ENCODE measurements at regions not wholly inside any gene's neighbourhood (a gene's known extent, or its start where the extent isn't known, plus 50 kb on each side); places are given as distances from the start of the nearest gene placed in this dataset.

DNA sequence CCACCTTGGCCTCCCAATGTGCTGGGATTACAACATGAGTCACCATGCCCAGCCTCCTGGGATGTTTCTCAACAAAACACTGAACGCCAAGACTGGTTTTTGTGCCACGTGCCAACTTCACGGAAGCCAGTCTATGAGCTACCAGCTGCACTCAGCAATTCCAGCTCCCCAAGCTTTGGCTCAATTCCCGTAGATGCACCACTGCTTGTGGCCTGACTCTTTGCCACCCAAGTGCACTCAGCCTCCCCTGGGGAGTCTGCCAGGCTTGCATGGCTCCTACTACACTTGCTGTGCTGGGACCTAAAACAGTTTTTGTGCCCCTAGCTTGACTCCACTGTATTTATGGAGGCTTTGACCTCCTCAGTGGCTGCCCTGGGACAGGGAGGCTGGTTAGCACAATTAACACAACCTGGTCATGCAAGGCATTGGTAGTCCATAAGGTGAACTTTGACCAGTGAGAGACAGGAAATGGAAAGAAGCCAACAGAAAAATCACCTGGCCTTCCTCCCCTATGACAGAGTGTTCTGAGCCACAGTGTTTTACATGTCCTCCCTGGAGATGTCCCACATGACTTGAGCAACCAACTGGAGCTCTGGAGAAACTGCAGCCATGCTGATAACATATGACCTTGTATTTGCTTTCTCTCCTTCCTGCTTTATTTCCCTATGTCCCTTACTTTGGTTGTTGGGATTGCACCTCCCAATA lies 1173.1 kb downstream of the UQCRFS1 start:
- no peak overlapping the region for H3K4me3 Mint-ChIP-seq

DNA sequence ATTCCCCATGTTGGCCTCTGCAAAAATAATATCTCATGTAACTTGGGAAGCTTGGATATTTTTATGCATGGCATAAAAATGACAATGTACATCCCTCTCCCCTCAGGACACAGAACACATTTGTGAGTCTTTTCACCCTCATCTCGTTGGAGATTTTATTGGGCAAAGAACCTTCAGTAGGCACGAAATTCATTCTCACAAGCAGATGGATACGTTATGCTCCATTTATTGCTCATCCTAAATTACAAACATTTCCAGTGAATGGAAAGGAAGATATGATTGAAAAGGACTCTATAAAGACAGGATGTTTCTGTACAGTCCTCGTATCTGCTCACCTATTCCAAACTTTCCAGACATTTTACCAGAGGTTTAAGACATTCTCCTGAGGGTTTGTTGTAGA lies 1175.8 kb downstream of the UQCRFS1 start:
- H3K36me3 Mint-ChIP-seq, result no peaks in the 10 kb centered on the region
- no peaks in the 10 kb centered on the region for H3K9me3 Mint-ChIP-seq (ENCODE audit: low read depth)
- H3K27ac Mint-ChIP-seq, result no peak overlapping the region
- H3K4me3 Mint-ChIP-seq, result no peak overlapping the region
- no peaks in the 10 kb centered on the region for H3K4me1 Mint-ChIP-seq (ENCODE audit: low read depth)
- H3K27me3 Mint-ChIP-seq, result no peaks in the 10 kb centered on the region

More for the DNA sequence above, 1173.1 kb downstream of the UQCRFS1 start:
- Mint-ChIP-seq H3K36me3 (no peaks in the 10 kb centered on the region), H3K27ac (no peak overlapping the region), H3K4me1 (ENCODE audit: low read depth) (no peaks in the 10 kb centered on the region), H3K9me3 (ENCODE audit: low read depth) (no peaks in the 10 kb centered on the region), H3K27me3 (no peaks in the 10 kb centered on the region)

DNA sequence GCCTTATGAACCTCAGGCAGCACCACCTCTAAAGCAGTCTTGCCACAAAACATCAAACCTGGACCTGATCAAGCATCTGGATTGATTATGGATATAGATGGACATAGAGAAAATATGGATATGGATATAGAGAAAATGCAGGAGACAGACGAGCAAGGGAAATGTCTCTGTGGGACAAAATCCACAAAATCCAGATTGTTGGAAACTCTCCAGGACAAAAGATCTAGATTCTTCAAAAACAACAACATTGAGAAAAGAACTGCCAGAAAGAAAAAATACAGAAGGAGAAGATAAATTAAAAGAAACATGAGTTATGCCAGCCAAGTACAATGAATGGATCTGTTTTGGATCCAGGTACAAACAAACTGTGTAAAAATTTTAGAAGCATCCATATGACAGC lies 1176.5 kb downstream of the UQCRFS1 start:
- Mint-ChIP-seq H3K27me3 (no peaks in the 10 kb centered on the region), H3K36me3 (no peaks in the 10 kb centered on the region), H3K9me3 (ENCODE audit: low read depth) (no peaks in the 10 kb centered on the region), H3K4me3 (no peak overlapping the region), H3K27ac (no peak overlapping the region), H3K4me1 (ENCODE audit: low read depth) (no peaks in the 10 kb centered on the region)

DNA sequence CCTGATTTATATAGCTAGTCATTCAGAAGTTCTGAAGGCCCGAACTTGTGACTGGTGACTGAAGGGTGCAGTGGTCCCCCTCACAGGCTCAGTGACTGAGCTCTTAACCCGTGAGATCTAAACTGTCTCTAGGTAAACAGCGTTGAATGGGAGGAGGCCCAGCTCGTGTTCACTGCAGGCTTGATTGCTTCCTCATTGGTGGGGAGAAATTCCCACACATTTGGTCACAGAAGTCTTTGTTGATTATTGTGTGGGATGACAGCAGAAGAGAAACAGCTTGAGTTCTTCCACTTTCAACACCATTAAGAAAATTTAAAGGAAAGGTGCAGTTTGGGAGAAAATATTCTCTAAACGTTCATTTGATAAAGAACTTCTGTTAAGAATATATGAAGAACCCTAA lies 1178.0 kb downstream of the UQCRFS1 start:
- H3K9me3 Mint-ChIP-seq (ENCODE audit: low read depth), result peaks cover 8% of the 10 kb centered on the region
- H3K27me3 Mint-ChIP-seq, result no peaks in the 10 kb centered on the region
- H3K4me3 Mint-ChIP-seq, result no peak overlapping the region
- no peaks in the 10 kb centered on the region for H3K36me3 Mint-ChIP-seq
- no peak overlapping the region for H3K27ac Mint-ChIP-seq
- H3K4me1 Mint-ChIP-seq (ENCODE audit: low read depth), result no peaks in the 10 kb centered on the region

DNA sequence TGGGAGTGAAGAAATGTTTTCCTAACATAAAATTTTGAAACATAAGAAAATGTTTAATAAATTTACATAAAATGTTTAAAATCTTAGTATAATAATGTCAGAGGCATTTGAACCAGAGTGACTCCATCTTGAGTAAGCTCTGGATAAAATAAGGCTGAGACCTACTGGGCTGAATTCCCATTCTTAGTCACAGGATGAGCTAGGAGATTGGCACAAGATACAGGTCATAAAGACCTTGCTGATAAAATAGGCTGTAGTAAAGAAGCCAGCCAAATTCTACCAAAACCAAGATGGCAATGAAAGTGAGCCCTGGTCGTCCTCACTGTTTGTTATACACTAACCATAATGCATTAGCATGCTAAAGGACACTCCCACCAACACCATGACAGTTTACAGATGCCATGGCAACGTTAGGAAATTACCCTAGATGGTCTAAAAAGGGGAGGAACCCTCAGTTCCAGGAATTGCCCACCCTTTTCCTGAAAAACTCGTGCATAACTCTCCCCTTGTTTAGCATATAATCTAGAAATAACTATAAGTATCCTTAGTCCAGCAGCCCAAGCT lies 1184.0 kb downstream of the UQCRFS1 start:
- Mint-ChIP-seq H3K4me1 (ENCODE audit: low read depth) (no peaks in the 10 kb centered on the region), H3K9me3 (ENCODE audit: low read depth) (peaks cover 11% of the 10 kb centered on the region), H3K4me3 (no peak overlapping the region), H3K27me3 (no peaks in the 10 kb centered on the region), H3K36me3 (no peaks in the 10 kb centered on the region), H3K27ac (no peak overlapping the region)

DNA sequence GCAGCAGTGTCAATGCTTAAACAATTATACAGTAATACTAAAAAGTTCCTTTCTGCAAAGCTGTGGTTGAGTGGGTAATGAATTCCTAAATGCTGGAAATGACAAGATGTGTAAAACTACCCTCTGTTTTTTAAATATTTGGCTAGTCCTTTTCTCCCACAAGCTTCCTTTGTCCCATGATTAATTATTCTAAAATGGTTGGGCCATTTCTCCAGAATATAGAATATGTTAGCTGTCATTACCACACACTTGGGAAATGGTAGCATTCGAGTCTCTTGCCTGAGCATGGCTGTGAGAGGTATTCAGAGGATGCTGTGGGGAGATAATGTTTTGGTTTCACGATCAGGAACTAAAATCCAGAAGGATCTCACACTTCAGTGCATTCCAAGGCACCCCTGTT lies 1185.8 kb downstream of the UQCRFS1 start:
- no peaks in the 10 kb centered on the region for H3K36me3 Mint-ChIP-seq
- no peaks in the 10 kb centered on the region for H3K4me1 Mint-ChIP-seq (ENCODE audit: low read depth)
- H3K4me3 Mint-ChIP-seq, result no peak overlapping the region
- H3K27me3 Mint-ChIP-seq, result no peaks in the 10 kb centered on the region
- H3K9me3 Mint-ChIP-seq (ENCODE audit: low read depth), result peaks cover 11% of the 10 kb centered on the region
- no peak overlapping the region for H3K27ac Mint-ChIP-seq

DNA sequence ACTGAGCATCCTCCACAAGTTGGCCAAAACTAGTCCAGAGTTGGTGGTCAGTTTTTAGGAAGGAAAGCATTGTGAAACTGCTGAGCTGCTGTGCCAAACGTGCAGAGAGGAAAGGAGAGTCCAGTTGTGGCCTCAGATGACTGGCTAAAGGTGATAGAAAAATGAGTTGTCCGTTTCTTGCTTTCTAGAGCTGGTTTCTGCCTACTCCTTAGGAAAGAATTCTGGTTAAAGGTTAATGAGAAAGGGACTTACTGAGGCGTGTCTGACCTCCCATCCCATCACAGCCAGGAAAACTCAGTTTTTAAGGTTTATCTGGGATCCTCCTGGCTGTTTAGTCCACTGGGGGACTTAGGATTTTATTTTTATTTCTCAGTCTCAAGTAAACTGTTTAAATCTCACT lies 1186.3 kb downstream of the UQCRFS1 start:
- Mint-ChIP-seq H3K9me3 (ENCODE audit: low read depth) (peaks cover 11% of the 10 kb centered on the region), H3K36me3 (no peaks in the 10 kb centered on the region), H3K4me3 (no peak overlapping the region), H3K4me1 (ENCODE audit: low read depth) (no peaks in the 10 kb centered on the region), H3K27me3 (no peaks in the 10 kb centered on the region), H3K27ac (no peak overlapping the region)

DNA sequence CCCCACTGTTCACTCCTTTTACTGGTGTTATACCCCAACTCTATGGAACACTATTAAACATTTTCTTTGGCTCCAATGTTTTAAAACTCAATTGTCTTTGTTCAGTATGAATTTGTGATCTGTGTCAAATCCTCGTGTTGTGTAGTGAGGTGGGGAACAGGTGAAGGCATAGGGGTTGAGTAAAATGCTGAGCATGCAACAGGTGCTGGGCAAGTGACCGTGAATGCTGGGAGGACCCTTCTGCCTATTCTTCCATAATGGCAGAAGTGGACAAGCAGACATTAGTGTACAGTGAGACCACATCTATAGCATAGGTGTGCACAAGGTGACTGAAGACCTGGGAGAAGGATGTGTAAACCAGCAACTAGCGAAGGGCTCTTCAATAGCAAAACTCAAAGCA lies 1188.0 kb downstream of the UQCRFS1 start:
- Mint-ChIP-seq H3K9me3 (ENCODE audit: low read depth) (peaks cover 3% of the 10 kb centered on the region), H3K27ac (no peak overlapping the region), H3K4me1 (ENCODE audit: low read depth) (no peaks in the 10 kb centered on the region), H3K4me3 (no peak overlapping the region), H3K27me3 (no peaks in the 10 kb centered on the region), H3K36me3 (no peaks in the 10 kb centered on the region)

DNA sequence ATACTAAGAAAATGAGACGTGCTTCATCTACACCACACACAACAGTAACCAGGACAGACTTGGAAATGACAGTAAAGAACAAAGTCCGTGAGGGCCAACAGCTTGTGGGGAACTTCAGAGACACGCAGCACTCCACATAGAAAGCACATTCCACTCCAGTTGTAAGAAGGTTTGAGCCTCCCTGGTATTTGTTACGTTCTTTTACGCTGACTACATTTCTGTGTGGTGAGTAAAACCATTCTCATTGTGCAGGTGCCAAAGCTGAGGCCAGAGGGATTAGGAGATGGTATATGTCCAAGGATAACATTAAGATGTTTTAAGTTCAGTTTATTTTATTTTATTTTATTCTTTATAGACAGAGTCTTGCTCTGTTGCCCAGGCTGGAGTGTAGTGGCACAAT lies 1189.9 kb downstream of the UQCRFS1 start:
- H3K4me3 Mint-ChIP-seq, result no peak overlapping the region
- H3K27me3 Mint-ChIP-seq, result no peaks in the 10 kb centered on the region
- H3K9me3 Mint-ChIP-seq (ENCODE audit: low read depth), result no peaks in the 10 kb centered on the region
- H3K36me3 Mint-ChIP-seq, result no peaks in the 10 kb centered on the region
- no peaks in the 10 kb centered on the region for H3K4me1 Mint-ChIP-seq (ENCODE audit: low read depth)
- no peak overlapping the region for H3K27ac Mint-ChIP-seq

DNA sequence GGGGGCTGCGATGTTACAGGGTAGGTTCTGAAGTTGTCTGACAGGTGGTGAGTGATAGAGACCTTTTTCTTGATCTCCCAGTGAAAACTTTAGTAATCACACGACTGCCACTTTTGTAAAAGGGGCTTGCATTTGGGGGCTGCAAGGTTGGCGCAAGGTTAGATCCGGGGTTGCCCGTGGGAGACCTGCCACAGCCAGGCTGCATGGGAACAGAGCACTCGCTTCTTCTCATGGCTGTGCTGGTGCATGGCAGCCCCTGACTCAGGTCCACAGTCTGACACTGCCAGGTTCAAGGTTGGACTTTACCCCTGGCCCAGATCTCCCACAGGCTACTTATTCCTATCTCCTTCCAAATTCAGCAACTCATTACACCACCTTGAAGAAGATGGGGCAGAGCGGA lies 1190.4 kb downstream of the UQCRFS1 start:
- Mint-ChIP-seq H3K4me3 (no peak overlapping the region), H3K4me1 (ENCODE audit: low read depth) (no peaks in the 10 kb centered on the region), H3K27ac (no peak overlapping the region), H3K36me3 (no peaks in the 10 kb centered on the region), H3K27me3 (no peaks in the 10 kb centered on the region), H3K9me3 (ENCODE audit: low read depth) (no peaks in the 10 kb centered on the region)

DNA sequence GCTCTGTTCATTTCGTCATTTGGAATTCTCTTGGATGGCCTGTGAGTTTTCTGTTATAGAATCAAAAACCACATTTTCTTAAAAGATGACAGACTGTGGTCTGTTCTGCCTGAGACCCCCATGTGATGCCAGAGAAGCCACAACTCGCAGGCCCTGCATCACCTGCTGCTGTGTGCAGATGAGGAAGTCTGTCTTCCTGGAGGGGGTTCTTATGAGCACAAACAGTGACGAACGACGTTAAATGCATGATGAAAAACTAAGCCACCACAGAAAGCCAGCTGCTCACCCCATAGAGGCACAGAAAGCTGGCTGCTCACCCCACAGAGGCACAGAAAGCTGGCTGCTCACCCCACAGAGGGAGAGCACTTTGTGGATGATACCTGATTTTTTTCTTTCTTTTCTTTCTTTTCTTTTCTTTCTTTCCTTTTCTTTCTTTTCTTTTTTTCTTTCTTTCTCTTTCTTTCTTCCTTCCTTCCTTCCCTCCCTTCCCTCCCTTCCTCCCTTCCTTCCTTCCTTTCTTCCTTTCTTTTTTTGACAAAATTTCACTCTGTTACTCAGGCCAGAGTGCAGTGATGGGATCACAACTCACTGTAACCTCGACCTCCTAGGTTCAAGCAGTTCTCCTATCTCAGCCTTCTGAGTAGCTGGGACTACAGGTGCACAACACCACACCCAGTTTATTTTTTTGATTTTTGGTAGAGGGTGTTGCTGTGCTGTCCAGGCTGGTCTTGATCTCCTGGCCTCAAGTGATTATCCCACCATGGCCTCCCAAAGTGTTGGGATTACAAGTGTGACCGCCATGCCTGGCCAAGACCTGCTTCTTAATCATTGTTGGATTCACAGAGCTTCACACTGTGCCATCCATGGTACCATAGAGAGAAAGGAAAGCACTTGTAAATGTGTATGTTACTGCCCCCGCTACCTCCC lies 1191.4 kb downstream of the UQCRFS1 start:
- H3K36me3 Mint-ChIP-seq, result no peaks in the 10 kb centered on the region
- H3K9me3 Mint-ChIP-seq (ENCODE audit: low read depth), result no peaks in the 10 kb centered on the region
- H3K4me1 Mint-ChIP-seq (ENCODE audit: low read depth), result no peaks in the 10 kb centered on the region
- no peaks in the 10 kb centered on the region for H3K27me3 Mint-ChIP-seq
- H3K4me3 Mint-ChIP-seq, result no peak overlapping the region
- H3K27ac Mint-ChIP-seq, result no peak overlapping the region

DNA sequence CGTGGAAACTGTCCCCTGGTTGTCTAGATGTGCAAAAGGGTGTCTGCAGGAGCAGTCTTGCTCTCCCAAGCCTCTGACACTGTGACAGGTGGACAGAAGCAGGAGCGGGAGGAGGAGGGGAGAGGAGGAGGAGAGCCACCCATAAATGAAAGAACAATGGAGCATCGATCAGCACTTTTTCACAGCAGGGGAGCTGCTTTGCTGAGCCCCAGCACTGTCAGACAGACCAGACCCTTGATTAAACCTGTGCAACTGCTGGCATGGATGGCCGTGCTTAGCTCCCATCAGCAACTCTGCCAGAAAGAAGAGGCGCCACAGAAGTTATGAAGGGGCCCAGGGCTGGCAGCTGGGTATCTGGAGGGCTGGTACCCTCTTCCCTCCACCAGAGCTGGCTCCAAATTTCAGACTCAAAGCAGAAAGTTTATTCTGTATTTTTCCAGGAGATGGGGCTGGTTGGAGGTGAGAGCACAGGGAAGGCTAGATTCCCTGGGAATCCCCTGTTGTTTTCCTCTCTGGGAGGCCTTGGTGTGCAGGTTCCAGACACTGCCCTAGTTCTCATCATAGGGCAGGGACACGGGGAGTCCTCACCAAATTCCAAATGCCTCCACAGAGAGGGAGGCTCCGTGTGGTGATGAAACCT lies 1192.2 kb downstream of the UQCRFS1 start:
- H3K4me3 Mint-ChIP-seq, result no peak overlapping the region
- no peaks in the 10 kb centered on the region for H3K9me3 Mint-ChIP-seq (ENCODE audit: low read depth)
- H3K27me3 Mint-ChIP-seq, result no peaks in the 10 kb centered on the region
- no peak overlapping the region for H3K27ac Mint-ChIP-seq
- H3K4me1 Mint-ChIP-seq (ENCODE audit: low read depth), result no peaks in the 10 kb centered on the region
- no peaks in the 10 kb centered on the region for H3K36me3 Mint-ChIP-seq

DNA sequence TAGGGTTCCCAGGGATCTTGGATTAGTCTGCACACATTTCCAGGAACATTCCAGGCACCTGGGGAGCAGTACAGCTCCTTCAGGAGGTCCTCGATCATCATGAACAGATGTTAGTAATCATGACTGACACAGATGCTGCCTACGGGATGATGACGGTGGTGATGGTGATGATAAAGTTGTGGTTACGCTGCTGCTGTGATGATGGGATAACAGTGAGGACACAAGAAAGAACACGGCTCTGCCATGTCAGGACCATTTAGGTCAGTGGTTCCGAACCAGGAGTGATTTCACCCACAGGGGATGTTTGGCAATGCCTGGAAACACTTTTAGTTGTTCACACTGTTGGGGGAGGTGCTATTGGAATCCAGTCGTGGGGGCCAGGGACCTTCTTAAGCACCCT lies 1193.0 kb downstream of the UQCRFS1 start:
- H3K4me3 Mint-ChIP-seq, result no peak overlapping the region
- H3K9me3 Mint-ChIP-seq (ENCODE audit: low read depth), result no peaks in the 10 kb centered on the region
- no peak overlapping the region for H3K27ac Mint-ChIP-seq
- no peaks in the 10 kb centered on the region for H3K27me3 Mint-ChIP-seq
- no peaks in the 10 kb centered on the region for H3K36me3 Mint-ChIP-seq
- H3K4me1 Mint-ChIP-seq (ENCODE audit: low read depth), result no peaks in the 10 kb centered on the region

DNA sequence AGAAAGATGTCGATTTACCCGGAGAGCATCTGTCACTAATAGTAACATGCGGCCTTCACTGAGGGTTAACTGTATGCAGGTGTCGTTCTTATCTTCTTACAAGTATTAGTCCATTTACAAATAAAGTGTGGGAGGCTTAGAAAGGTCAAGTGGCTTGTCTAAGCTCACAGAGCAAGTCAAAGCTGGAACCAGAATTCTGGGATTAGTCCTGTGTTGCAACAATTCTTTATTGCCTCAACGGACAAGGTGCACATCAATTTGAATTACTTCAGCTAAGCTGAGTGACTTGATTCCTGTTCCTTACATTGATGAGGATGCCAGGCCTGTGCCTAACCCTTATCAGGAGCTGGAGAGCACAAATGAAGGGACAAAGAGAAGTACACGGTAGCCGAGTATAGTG lies 1193.6 kb downstream of the UQCRFS1 start:
- Mint-ChIP-seq H3K36me3 (no peaks in the 10 kb centered on the region), H3K27ac (no peak overlapping the region), H3K9me3 (ENCODE audit: low read depth) (no peaks in the 10 kb centered on the region), H3K27me3 (no peaks in the 10 kb centered on the region), H3K4me3 (no peak overlapping the region), H3K4me1 (ENCODE audit: low read depth) (no peaks in the 10 kb centered on the region)

DNA sequence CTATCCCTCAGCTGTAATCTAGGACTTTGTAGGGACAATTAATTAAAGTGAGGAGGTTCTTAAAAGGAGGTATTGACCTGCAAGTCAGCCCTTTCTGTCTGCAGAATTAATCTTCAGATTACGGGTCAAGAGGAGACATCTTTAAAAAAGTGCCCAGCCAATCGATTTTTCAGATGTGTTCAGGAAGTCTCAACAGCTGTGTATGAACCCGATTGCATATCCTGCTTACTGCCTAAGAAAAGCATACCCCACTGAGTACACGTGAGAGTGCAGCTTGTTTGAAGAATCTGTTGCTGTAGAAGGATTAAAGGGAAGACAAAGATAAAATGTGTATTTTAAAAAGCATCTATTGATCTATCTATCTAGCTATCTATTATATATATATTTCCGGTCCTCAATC lies 1194.5 kb downstream of the UQCRFS1 start:
- Mint-ChIP-seq H3K4me3 (no peak overlapping the region), H3K4me1 (ENCODE audit: low read depth) (no peaks in the 10 kb centered on the region), H3K36me3 (no peaks in the 10 kb centered on the region), H3K27me3 (no peaks in the 10 kb centered on the region), H3K27ac (no peak overlapping the region), H3K9me3 (ENCODE audit: low read depth) (no peaks in the 10 kb centered on the region)

Data from activated naive CD8-positive, alpha-beta T cell (primary cell).